A549 (cell line): ENCODE measurements at regions not wholly inside any gene's neighbourhood (a gene's known extent, or its start where the extent isn't known, plus 50 kb on each side); places are given as distances from the start of the nearest gene placed in this dataset.
"Not testable (repeated sequence)": the region's sequence is repeated elsewhere in the genome, so short reads cannot be mapped to it uniquely, and the experiment has no call there.

Experiments
- EP300 ChIP-seq, 2 experiments: fragments of >200 bp; sonication (Bioruptor Twin); formaldehyde crosslinking; IDR thresholded peaks; 2 replicates in 1 of 2; 3 replicates in 1 of 2; pipeline ENCODE4 v1.6.1; 2016 to 2017
- NFE2L2 ChIP-seq: fragments of 150-350 bp; conservative IDR thresholded peaks from 2 replicates; pipeline ENCODE4 v1.6.1; 2014; ENCODE audit warnings: low read length
- POLR2A ChIP-seq: IDR thresholded peaks from 2 replicates; pipeline ENCODE4 v1.6.1; 2012; ENCODE audit warnings: mild to moderate bottlenecking, low read length
- RCOR1 ChIP-seq: fragments of 150-350 bp; IDR thresholded peaks from 2 replicates; pipeline ENCODE4 v1.6.1; 2014; ENCODE audit warnings: antibody characterized with exemption, low read length, low read depth
- TF ChIP-seq, protein P1 (sequence below): IDR thresholded peaks from 2 replicates; pipeline ENCODE4 v1.6.1; 2012
- TF ChIP-seq, protein P2 (sequence below): fragments of 250-450 bp; sonication (Bioruptor Pico); IDR thresholded peaks from 2 replicates; pipeline ENCODE4 v1.5.0; 2020; ENCODE audit warnings: low read depth, mild to moderate bottlenecking, moderate library complexity

DNA sequence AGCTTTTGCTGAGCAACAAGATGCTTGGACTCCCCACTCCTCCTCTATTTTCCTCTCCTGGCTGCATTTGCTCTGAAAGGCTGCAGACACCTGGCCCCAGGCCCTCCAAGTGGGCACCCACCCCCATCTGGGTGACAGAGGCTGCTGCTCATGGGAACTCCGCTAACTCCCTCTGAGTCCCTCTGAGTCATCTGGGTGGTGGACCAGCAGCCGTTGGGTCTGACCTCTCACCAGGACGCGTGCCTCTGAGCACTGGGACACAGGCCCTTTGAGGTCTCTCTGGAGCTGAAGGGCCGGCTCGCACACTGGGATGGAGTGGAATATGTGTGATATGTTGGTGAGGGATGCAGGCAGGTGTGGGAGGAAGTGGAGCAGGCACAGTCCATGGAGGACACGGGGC, 82.9 kb downstream of the ARHGAP11B start:
- TF ChIP-seq RCOR1; EP300 (IDR thresholded peaks at IDR 0.05); POLR2A; NFE2L2: not testable (repeated sequence)
- TF ChIP-seq, protein P1, sequence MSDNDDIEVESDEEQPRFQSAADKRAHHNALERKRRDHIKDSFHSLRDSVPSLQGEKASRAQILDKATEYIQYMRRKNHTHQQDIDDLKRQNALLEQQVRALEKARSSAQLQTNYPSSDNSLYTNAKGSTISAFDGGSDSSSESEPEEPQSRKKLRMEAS: not testable (repeated sequence)
- TF ChIP-seq, protein P2, sequence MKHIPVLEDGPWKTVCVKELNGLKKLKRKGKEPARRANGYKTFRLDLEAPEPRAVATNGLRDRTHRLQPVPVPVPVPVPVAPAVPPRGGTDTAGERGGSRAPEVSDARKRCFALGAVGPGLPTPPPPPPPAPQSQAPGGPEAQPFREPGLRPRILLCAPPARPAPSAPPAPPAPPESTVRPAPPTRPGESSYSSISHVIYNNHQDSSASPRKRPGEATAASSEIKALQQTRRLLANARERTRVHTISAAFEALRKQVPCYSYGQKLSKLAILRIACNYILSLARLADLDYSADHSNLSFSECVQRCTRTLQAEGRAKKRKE (CRISPR knock-in tag): not testable (repeated sequence)
